Upper lobe of right lung (tissue), 1 donor: ENCODE measurements at regions not wholly inside any gene's neighbourhood (a gene's known extent, or its start where the extent isn't known, plus 50 kb on each side); places are given as distances from the start of the nearest gene placed in this dataset.

Experiments used
- ATAC-seq: fragments of 200-7000 bp; cut with Tn5 transposase; one replicate; pipeline ENCODE4 v1.9.1; 2020; ENCODE audit warnings: mild to moderate bottlenecking, moderate library complexity
- DNase-seq: peaks from one replicate; pipeline ENCODE4 v3.0.0-alpha.2; 2020
- H3K27ac ChIP-seq: fragments of 200-600 bp; one replicate; pipeline ENCODE4 v1.8.0; 2022
- H3K27me3 ChIP-seq: fragments of 200-600 bp; one replicate; pipeline ENCODE4 v1.8.0; 2022; ENCODE audit warnings: mild to moderate bottlenecking
- H3K36me3 ChIP-seq: fragments of 200-600 bp; one replicate; pipeline ENCODE4 v1.8.0; 2022
- H3K4me1 ChIP-seq: fragments of 200-600 bp; one replicate; pipeline ENCODE4 v1.8.0; 2022
- H3K4me3 ChIP-seq: fragments of 200-600 bp; one replicate; pipeline ENCODE4 v1.8.0; 2022; ENCODE audit warnings: mild to moderate bottlenecking
- H3K9me3 ChIP-seq: fragments of 200-600 bp; one replicate; pipeline ENCODE4 v1.8.0; 2022
- CTCF ChIP-seq: fragments of 200-600 bp; IDR thresholded peaks from one replicate; pipeline ENCODE4 v1.8.0; 2022; ENCODE audit warnings: antibody characterized with exemption
- intact Hi-C: fragments of 100-400 bp; cut with DNase I; formaldehyde crosslinking; loops from one replicate; pipeline ENCODE4 v1.11.0; 2022
- donor health status: DM: no; HTN: yes; CAD: no; lungs with severe emphysema.

DNA sequence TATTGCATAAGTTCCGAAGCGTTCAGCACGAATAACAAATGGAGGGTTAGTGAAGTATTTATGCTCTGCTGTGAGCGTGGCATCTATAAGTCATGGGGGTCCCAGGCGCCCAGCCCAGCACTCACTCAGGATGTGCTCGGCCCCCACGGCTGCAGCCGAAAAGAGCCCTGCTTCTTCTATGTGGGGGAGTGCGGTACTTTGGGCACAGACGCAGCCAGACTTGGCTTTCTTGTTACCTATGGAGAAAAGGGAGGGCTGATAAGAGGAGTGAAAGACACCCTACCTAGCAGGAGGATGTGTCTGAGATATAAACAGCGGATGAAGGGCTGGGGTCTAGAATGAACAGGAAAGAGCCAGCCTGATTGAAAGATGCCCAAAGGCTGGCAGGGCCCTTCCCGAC lies 51.4 kb downstream of the MRPL36 start:
- H3K4me1 ChIP-seq = no peaks in the 10 kb centered on the region
- intact Hi-C loops = no loop called here
- H3K4me3 ChIP-seq = no peak overlapping the region
- TF ChIP-seq CTCF = no peak
- H3K9me3 ChIP-seq = no peaks in the 10 kb centered on the region
- ATAC-seq (no peak), DNase-seq (peak; percentile 30)
- H3K36me3 ChIP-seq = no peaks in the 10 kb centered on the region
- H3K27me3 ChIP-seq = no peaks in the 10 kb centered on the region
- no peak overlapping the region for H3K27ac ChIP-seq

DNA sequence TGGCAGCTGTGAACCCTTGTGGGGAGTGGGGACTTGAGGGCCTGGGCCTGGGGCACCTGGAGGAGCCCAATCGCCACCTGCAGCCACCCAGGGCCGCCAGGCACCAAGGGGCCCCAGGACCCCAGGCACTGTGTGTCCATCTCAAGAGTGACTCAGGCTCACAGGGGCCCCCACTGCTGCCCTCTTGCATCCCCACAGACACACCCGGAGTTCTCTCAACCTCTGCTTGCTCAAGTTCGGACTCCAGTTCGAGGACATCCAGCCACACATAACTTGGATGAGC lies 51.9 kb downstream of the MRPL36 start:
- no peak for ATAC-seq
- no peak overlapping the region for H3K27ac ChIP-seq
- DNase-seq = peak; percentile 33
- intact Hi-C loops = no loop called here
- no peak for TF ChIP-seq CTCF
- no peaks in the 10 kb centered on the region for H3K36me3 ChIP-seq
- H3K9me3 ChIP-seq = no peaks in the 10 kb centered on the region
- H3K4me3 ChIP-seq = no peak overlapping the region
- no peaks in the 10 kb centered on the region for H3K4me1 ChIP-seq
- H3K27me3 ChIP-seq = no peaks in the 10 kb centered on the region

DNA sequence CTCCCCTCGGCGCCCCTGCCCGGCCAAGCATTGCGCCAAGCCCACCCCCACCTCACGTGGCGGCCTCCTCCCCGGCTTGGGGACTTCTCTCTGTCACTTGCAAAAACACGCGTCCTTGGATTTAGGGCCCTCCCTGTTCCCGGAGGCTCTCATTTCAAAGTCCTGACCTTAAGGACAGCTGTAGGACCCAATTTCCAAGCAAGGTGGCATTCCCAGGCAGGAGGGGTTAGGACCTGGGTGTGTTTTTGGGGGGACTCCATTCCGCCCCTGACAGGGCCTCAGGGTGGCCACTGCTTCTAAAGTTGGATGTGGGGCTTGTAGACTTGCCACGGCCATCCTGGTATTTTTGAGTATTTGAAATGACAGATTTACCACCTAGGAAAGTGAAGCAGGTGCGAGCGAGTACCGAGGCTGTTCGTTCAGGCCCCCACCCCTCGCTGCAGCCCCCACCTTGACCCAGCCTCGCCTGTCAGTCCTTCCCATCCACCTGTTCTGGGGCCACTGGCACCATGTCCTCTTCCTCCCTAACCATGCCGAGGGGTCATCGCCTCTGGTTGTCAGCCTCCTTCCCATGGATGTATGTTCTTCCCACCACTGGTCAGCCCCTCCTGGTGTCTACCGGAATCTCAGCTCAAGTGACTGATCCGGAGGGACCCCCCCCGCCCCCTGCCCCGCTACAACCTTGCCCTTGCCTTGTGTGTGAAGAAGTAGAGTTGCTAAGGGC lies 52.4 kb downstream of the MRPL36 start:
- no peak overlapping the region for H3K27ac ChIP-seq
- ATAC-seq (no peak), DNase-seq (no peak)
- intact Hi-C loops = no loop called here
- no peaks in the 10 kb centered on the region for H3K27me3 ChIP-seq
- H3K36me3 ChIP-seq = no peaks in the 10 kb centered on the region
- no peaks in the 10 kb centered on the region for H3K9me3 ChIP-seq
- no peaks in the 10 kb centered on the region for H3K4me1 ChIP-seq
- no peak overlapping the region for H3K4me3 ChIP-seq
- TF ChIP-seq CTCF = no peak

DNA sequence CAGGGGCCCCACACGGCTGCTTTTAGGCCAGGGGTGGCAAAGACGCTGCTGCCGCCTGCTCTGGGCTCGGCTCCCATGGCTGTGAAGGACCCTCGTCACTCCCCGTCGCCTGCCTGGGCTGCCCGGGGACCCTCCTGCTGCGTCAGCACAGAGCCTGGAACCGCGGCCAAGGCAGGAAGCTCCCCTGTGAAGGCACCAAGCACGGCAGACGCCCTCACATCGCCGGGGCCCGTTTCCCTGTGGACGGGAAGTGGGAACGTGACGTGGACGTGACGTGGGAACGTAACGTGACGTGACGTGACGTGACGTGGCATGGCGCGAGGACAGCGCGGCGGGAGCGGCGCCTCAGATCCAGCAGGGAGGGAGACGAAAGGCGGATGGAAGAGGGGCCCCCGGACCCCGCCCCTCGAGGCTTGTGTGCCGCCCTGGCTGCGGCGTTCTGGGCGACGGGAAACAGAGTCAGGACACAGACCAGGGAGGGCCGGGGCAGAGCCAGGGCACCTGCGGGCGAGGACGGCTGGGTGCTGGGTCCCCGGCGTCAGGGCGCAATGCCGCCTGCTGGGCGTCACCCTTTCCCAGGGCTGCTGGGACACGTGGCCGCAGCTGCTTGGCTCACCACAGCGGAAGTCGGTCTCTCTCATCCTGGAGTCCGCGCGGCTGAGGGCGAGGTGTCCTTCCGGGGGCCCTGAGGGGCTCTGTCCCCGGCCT lies 53.1 kb downstream of the MRPL36 start:
- no peaks in the 10 kb centered on the region for H3K27me3 ChIP-seq
- H3K4me3 ChIP-seq = no peak overlapping the region
- no peak overlapping the region for H3K27ac ChIP-seq
- no peak for ATAC-seq
- no peaks in the 10 kb centered on the region for H3K36me3 ChIP-seq
- no peaks in the 10 kb centered on the region for H3K9me3 ChIP-seq
- no peaks in the 10 kb centered on the region for H3K4me1 ChIP-seq
- intact Hi-C loops = no loop called here
- no peak for TF ChIP-seq CTCF
- peak; percentile 59 for DNase-seq

DNA sequence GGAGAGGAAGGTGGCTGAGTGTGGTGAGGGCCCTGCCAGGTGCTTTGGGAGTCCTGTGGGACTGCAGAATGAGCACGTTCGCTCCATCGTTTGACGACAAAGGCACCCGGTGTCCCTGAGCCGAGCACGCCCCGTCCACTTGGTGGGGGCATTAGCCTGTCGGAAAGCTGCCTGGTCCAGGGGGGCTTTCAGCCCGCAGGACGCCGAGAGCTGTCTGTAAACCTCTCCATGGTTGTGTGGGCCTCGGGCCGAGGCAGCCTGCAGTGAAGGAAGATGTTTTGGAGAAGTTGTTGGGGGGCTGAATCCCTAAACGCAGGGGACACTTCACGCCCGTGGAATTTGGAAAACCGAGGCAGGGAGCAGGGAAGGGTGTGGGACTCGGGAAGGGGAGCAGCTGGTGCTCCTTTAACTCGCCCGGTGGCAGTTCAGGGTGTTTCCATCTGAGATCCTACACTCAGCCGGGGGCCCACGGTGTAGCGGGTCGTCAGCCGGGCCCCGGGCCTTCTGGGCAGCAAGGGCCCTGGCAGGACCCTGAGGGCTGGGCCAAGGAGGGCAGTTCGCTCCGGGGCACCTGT lies 53.8 kb downstream of the MRPL36 start:
- no peaks in the 10 kb centered on the region for H3K36me3 ChIP-seq

More for the DNA sequence above, 53.8 kb downstream of the MRPL36 start:
- no peak overlapping the region for H3K4me3 ChIP-seq
- H3K27ac ChIP-seq = no peak overlapping the region
- no peaks in the 10 kb centered on the region for H3K9me3 ChIP-seq
- intact Hi-C loops = no loop called here
- no peaks in the 10 kb centered on the region for H3K27me3 ChIP-seq
- ATAC-seq (no peak), DNase-seq (peak; percentile 56)
- no peaks in the 10 kb centered on the region for H3K4me1 ChIP-seq
- TF ChIP-seq CTCF = no peak
